GM23248 (cell line): ENCODE measurements at regions not wholly inside any gene's neighbourhood (a gene's known extent, or its start where the extent isn't known, plus 50 kb on each side); places are given as distances from the start of the nearest gene placed in this dataset.

Source experiments
- EZH2 ChIP-seq: fragments of 200-600 bp; sonication (generic); IDR thresholded peaks from 2 replicates; pipeline ENCODE4 v1.6.1; 2018; ENCODE audit warnings: antibody characterized with exemption, mild to moderate bottlenecking; ENCODE audit not compliant: insufficient read depth, poor library complexity, severe bottlenecking
- EZH2phosphoT487 ChIP-seq: fragments of 200-600 bp; sonication (generic); IDR thresholded peaks from 2 replicates; pipeline ENCODE4 v1.6.1; 2018; ENCODE audit warnings: antibody characterized with exemption, moderate library complexity, mild to moderate bottlenecking, low read depth; ENCODE audit not compliant: insufficient read depth

- TF ChIP-seq EZH2: no peak
- TF ChIP-seq EZH2phosphoT487: no peak
Measured at GRCh38 chr3:152671446-152672319, 163.2 kb upstream of the P2RY1 start.
